Lung (tissue), 11 donors: ENCODE measurements at regions not wholly inside any gene's neighbourhood (a gene's known extent, or its start where the extent isn't known, plus 50 kb on each side); places are given as distances from the start of the nearest gene placed in this dataset.

Source experiments
- ATAC-seq: fragments of 200-7000 bp; cut with Tn5 transposase; one replicate; pipeline ENCODE4 v1.9.1; 2020; ENCODE audit warnings: moderate number of reproducible peaks; ENCODE audit not compliant: insufficient read depth, low FRiP score
- DNase-seq, 3 donors: peaks; one replicate each; pipeline ENCODE4 v3.0.0-alpha.2; 2013 to 2017
- H3K27ac ChIP-seq, 2 donors: one replicate each; pipeline ENCODE4 v1.5.1; 2013; ENCODE audit warnings: mild to moderate bottlenecking in 2 of 2, moderate library complexity in 2 of 2, control low read depth in 1 of 2, inconsistent platforms in 1 of 2, low read depth in 1 of 2, low read length in 1 of 2
- H3K27me3 ChIP-seq, 3 donors: one replicate each; pipeline ENCODE4 v1.5.1; 2013; ENCODE audit warnings: low read length in 2 of 3; ENCODE audit not compliant: control insufficient read depth in 3 of 3, insufficient read depth in 3 of 3
- H3K36me3 ChIP-seq, 4 donors: one replicate each; pipeline ENCODE4 v1.5.1; 2013; ENCODE audit warnings: low read length in 4 of 4, mild to moderate bottlenecking in 1 of 4, moderate library complexity in 1 of 4; ENCODE audit not compliant: control insufficient read depth in 4 of 4, insufficient read depth in 4 of 4
- H3K4me1 ChIP-seq, 5 donors: one replicate each; pipeline ENCODE4 v1.5.1; 2013; ENCODE audit warnings: low read length in 5 of 5, mild to moderate bottlenecking in 2 of 5, moderate library complexity in 1 of 5; ENCODE audit not compliant: control insufficient read depth in 5 of 5, insufficient read depth in 5 of 5
- H3K4me3 ChIP-seq: one replicate; pipeline ENCODE4 v1.5.1; 2013; ENCODE audit warnings: mild to moderate bottlenecking, control low read depth, moderate library complexity
- H3K9ac ChIP-seq, 2 donors: one replicate each; pipeline ENCODE4 v1.5.1; 2013; ENCODE audit warnings: low read length in 2 of 2, control low read depth in 1 of 2; ENCODE audit not compliant: insufficient read depth in 1 of 2
- H3K9me3 ChIP-seq, 4 donors: one replicate each; pipeline ENCODE4 v1.5.1; 2013; ENCODE audit warnings: low read length in 3 of 4, mild to moderate bottlenecking in 1 of 4, moderate library complexity in 1 of 4; ENCODE audit not compliant: control insufficient read depth in 4 of 4, insufficient read depth in 3 of 4
- WGBS, 2 donors: extraction: QIAGEN DNeasy Blood & Tissue Kit; methylation state at CpG; one replicate each; pipeline ENCODE4 v1.1.7; 2013; 5-methylcytosine and 5-hydroxymethylcytosine counted together
- TF ChIP-seq, protein P1 (sequence below): IDR thresholded peaks from 2 replicates; pipeline ENCODE4 v1.5.1; 2012; ENCODE audit warnings: mild to moderate bottlenecking; ENCODE audit errors: control extremely low read depth, extremely low read depth
- donor health status: control.
- donor health status: control.
- donor health status: Bipolar disorder and iron deficiency.
- donor health status: healthy.
- donor health status: DM: yes; HTN: yes; CAD: no.

- H3K27ac ChIP-seq, result no peak overlapping the region
- TF ChIP-seq, protein P1, sequence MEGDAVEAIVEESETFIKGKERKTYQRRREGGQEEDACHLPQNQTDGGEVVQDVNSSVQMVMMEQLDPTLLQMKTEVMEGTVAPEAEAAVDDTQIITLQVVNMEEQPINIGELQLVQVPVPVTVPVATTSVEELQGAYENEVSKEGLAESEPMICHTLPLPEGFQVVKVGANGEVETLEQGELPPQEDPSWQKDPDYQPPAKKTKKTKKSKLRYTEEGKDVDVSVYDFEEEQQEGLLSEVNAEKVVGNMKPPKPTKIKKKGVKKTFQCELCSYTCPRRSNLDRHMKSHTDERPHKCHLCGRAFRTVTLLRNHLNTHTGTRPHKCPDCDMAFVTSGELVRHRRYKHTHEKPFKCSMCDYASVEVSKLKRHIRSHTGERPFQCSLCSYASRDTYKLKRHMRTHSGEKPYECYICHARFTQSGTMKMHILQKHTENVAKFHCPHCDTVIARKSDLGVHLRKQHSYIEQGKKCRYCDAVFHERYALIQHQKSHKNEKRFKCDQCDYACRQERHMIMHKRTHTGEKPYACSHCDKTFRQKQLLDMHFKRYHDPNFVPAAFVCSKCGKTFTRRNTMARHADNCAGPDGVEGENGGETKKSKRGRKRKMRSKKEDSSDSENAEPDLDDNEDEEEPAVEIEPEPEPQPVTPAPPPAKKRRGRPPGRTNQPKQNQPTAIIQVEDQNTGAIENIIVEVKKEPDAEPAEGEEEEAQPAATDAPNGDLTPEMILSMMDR, result no peak
- DNase-seq (no peak), ATAC-seq (no peak)
- H3K36me3 ChIP-seq, result no peaks in the 10 kb centered on the region
- 79 to 82% methylated on average over 1 of the region's 1 CpG for WGBS, 2 donors
- H3K9me3 ChIP-seq, result no peaks in the 10 kb centered on the region
- H3K27me3 ChIP-seq, result peaks cover 0 to 3% (median 2%) of the 10 kb centered on the region in 3 donors
- H3K4me1 ChIP-seq, result no peaks in the 10 kb centered on the region
- H3K4me3 ChIP-seq, result no peak overlapping the region
- H3K9ac ChIP-seq, result no peak overlapping the region
These were observed 63.0 kb upstream of the ANKEF1 start for GRCh38 chr20:9971746-9972145.

DNA sequence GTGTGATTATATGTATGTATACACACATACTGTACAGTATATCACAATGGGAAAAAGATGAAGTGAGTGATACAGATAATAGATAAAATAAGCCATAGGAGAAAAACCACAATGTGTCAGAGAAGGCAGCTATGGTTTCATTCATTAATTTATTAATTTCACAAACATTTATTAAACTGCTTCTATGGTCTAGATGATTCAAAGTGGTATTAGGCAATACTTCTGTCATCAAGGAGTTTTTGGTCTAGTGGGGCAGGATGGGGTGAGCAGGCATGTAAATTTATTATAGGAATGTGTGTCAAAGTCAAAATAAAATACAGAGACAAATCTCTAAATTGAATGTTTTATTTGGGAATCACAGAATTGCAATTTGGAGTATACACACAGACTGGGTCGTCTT lies 65.2 kb upstream of the ANKEF1 start:
- ATAC-seq (no peak), DNase-seq (no peak)
- Histone ChIP-seq H3K9me3 (no peaks in the 10 kb centered on the region), H3K9ac (no peak overlapping the region), H3K4me1 (no peaks in the 10 kb centered on the region), H3K4me3 (no peak overlapping the region), H3K36me3 (no peaks in the 10 kb centered on the region), H3K27ac (no peak overlapping the region), H3K27me3 (peaks cover 0 to 3% (median 2%) of the 10 kb centered on the region in 3 donors)
- TF ChIP-seq, protein P1, result no peak
- 83 to 88% methylated on average over 1 of the region's 1 CpG for WGBS, 2 donors

GRCh38 chr20:9968015-9968414 lies 66.8 kb upstream of the ANKEF1 start:
- WGBS, 2 donors, result 0 to 95% methylated on average over 1 of the region's 1 CpG
- Histone ChIP-seq H3K27me3 (peaks cover 0 to 3% (median 2%) of the 10 kb centered on the region in 3 donors), H3K9ac (no peak overlapping the region), H3K4me1 (no peaks in the 10 kb centered on the region), H3K9me3 (no peaks in the 10 kb centered on the region), H3K27ac (no peak overlapping the region), H3K36me3 (no peaks in the 10 kb centered on the region), H3K4me3 (no peak overlapping the region)
- ATAC-seq, result no peak
- TF ChIP-seq, protein P1, result no peak
- DNase-seq, result no peak

- Histone ChIP-seq H3K27me3 (peaks cover 0 to 3% (median 2%) of the 10 kb centered on the region in 3 donors), H3K9me3 (no peaks in the 10 kb centered on the region), H3K4me1 (no peaks in the 10 kb centered on the region), H3K36me3 (no peaks in the 10 kb centered on the region), H3K9ac (no peak overlapping the region), H3K27ac (no peak overlapping the region), H3K4me3 (no peak overlapping the region)
- ATAC-seq, result no peak
- WGBS, 2 donors, result 46 to 58% methylated on average over 7 of the region's 7 CpGs
- DNase-seq, result no peak
- TF ChIP-seq, protein P1, result no peak
These were observed 67.8 kb upstream of the ANKEF1 start for GRCh38 chr20:9966966-9967365.
